Ishikawa (cell line): ENCODE measurements at regions not wholly inside any gene's neighbourhood (a gene's known extent, or its start where the extent isn't known, plus 50 kb on each side); places are given as distances from the start of the nearest gene placed in this dataset.

ENCODE experiments used
- CEBPB ChIP-seq: IDR thresholded peaks from 2 replicates; pipeline ENCODE4 v1.6.1; 2012
- CREB1 ChIP-seq: IDR thresholded peaks from 2 replicates; pipeline ENCODE4 v1.6.1; 2012; ENCODE audit warnings: low read depth
- EGR1 ChIP-seq: IDR thresholded peaks from 2 replicates; pipeline ENCODE4 v1.6.1; 2012
- EP300 ChIP-seq: IDR thresholded peaks from 2 replicates; pipeline ENCODE4 v1.6.1; 2012; ENCODE audit warnings: borderline replicate concordance
- FOXM1 ChIP-seq: IDR thresholded peaks from 2 replicates; pipeline ENCODE4 v1.6.1; 2012; ENCODE audit warnings: low read depth, borderline replicate concordance
- NFIC ChIP-seq: IDR thresholded peaks from 2 replicates; pipeline ENCODE4 v1.6.1; 2012
- RAD21 ChIP-seq: IDR thresholded peaks from 2 replicates; pipeline ENCODE4 v1.6.1; 2012; ENCODE audit warnings: low read depth
- TAF1 ChIP-seq: IDR thresholded peaks from 2 replicates; pipeline ENCODE4 v1.6.1; 2012; ENCODE audit warnings: low read depth, mild to moderate bottlenecking
- TCF12 ChIP-seq: IDR thresholded peaks from 2 replicates; pipeline ENCODE4 v1.6.1; 2012; ENCODE audit warnings: low read depth
- TEAD4 ChIP-seq: IDR thresholded peaks from 2 replicates; pipeline ENCODE4 v1.6.1; 2012
- YY1 ChIP-seq: IDR thresholded peaks from 2 replicates; pipeline ENCODE4 v1.6.1; 2012; ENCODE audit warnings: low read depth
- ZBTB7A ChIP-seq: IDR thresholded peaks from 2 replicates; pipeline ENCODE4 v1.6.1; 2012; ENCODE audit warnings: low read depth
- TF ChIP-seq, protein P1 (sequence below): IDR thresholded peaks from 2 replicates; pipeline ENCODE4 v1.6.1; 2012; ENCODE audit warnings: low read depth, mild to moderate bottlenecking
- TF ChIP-seq, protein P2 (sequence below): IDR thresholded peaks from 2 replicates; pipeline ENCODE4 v1.6.1; 2012
- TF ChIP-seq, protein P3 (sequence below): IDR thresholded peaks from 2 replicates; pipeline ENCODE4 v1.6.1; 2012

DNA sequence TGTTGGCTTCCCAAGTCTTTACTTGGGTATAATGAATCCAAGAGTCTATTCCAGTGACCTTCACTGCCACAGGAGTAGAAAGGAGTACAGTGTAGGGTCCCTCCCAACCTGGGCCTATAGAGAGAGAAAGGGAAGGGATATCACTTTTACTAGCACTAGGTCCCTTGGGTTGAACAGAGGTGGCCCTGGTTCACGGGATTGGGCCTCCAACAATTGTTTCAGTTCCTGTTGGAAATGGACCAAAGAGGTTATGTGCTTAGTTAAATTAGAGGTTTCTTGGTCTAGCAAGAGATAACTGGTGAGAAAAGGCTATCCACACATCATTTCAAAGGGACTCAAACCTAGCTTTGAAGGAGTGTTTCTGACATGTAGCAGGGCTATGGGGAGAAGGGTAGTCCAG, 57.1 kb upstream of the MED14 start:
- TF ChIP-seq EP300 (no peak), RAD21 (no peak), TEAD4 (no peak), FOXM1 (no peak), CEBPB (no peak), ZBTB7A (no peak), TCF12 (no peak), NFIC (no peak)
- TF ChIP-seq, protein P1, sequence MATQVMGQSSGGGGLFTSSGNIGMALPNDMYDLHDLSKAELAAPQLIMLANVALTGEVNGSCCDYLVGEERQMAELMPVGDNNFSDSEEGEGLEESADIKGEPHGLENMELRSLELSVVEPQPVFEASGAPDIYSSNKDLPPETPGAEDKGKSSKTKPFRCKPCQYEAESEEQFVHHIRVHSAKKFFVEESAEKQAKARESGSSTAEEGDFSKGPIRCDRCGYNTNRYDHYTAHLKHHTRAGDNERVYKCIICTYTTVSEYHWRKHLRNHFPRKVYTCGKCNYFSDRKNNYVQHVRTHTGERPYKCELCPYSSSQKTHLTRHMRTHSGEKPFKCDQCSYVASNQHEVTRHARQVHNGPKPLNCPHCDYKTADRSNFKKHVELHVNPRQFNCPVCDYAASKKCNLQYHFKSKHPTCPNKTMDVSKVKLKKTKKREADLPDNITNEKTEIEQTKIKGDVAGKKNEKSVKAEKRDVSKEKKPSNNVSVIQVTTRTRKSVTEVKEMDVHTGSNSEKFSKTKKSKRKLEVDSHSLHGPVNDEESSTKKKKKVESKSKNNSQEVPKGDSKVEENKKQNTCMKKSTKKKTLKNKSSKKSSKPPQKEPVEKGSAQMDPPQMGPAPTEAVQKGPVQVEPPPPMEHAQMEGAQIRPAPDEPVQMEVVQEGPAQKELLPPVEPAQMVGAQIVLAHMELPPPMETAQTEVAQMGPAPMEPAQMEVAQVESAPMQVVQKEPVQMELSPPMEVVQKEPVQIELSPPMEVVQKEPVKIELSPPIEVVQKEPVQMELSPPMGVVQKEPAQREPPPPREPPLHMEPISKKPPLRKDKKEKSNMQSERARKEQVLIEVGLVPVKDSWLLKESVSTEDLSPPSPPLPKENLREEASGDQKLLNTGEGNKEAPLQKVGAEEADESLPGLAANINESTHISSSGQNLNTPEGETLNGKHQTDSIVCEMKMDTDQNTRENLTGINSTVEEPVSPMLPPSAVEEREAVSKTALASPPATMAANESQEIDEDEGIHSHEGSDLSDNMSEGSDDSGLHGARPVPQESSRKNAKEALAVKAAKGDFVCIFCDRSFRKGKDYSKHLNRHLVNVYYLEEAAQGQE = no peak
- TF ChIP-seq, protein P2, sequence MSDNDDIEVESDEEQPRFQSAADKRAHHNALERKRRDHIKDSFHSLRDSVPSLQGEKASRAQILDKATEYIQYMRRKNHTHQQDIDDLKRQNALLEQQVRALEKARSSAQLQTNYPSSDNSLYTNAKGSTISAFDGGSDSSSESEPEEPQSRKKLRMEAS = no peak

DNA sequence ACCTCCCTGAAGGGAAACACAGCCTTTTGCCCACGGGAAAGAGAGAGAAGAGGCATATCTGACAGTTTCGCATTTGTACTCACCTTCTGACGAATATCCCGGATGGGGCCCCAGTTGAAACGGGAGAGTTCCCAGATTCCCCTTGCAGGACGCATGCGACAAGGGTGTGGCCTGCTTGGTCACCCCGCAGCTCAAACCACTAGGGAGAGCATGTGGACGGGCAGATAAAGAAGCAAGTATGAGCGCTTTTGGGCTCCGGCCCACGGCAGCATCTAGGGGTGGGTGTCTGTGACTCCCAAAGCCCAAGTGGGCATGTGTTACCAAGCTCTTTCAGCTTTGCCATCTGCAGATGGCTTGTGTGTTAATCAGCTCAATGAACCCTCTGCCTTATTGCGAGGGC, 70.1 kb upstream of the MED14 start:
- no peak for TF ChIP-seq EP300
- TF ChIP-seq, protein P3, sequence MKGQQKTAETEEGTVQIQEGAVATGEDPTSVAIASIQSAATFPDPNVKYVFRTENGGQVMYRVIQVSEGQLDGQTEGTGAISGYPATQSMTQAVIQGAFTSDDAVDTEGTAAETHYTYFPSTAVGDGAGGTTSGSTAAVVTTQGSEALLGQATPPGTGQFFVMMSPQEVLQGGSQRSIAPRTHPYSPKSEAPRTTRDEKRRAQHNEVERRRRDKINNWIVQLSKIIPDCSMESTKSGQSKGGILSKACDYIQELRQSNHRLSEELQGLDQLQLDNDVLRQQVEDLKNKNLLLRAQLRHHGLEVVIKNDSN = no peak
- no peak for TF ChIP-seq YY1
- no peak for TF ChIP-seq TEAD4
- TF ChIP-seq RAD21 = no peak
- no peak for TF ChIP-seq ZBTB7A
- TF ChIP-seq FOXM1 = no peak
- TF ChIP-seq TAF1 = no peak
- no peak for TF ChIP-seq CREB1
- TF ChIP-seq, protein P2 = no peak

DNA sequence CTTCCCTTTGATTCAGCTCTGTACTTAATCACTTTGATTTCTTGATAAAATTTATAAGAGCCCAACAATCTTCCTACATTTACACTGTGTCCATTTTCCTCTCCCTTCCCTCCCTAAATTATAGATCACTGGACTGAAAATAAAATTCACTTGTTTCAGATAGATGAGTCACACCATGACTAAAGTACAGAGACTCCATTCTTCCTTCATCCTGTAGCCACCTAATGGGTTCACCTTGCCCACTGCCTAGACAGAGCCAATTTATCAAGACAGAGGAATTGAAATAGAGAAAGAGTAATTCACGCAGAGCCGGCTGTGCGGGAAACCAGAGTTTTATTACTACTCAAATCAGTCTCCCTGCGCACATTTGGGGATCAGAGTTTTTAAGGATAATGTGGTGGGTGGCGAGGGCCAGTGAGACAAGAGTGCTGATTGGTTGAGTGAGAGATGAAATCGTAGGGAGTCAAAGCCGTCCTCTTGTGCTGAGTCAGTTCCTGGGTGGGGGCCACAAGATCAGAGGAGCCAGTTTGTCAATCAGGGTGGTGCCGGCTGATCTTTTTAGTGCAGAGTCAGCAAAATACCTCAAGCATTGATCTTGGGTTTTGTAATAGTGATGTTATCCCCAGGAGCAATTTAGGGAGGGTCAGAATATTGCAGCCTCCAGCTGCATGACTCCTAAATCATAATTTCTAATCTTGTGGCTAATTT, 71.3 kb upstream of the MED14 start:
- TF ChIP-seq ZBTB7A = no peak
- no peak for TF ChIP-seq CREB1
- TF ChIP-seq, protein P3 = no peak
- no peak for TF ChIP-seq TCF12
- no peak for TF ChIP-seq EP300
- TF ChIP-seq, protein P1 = no peak

DNA sequence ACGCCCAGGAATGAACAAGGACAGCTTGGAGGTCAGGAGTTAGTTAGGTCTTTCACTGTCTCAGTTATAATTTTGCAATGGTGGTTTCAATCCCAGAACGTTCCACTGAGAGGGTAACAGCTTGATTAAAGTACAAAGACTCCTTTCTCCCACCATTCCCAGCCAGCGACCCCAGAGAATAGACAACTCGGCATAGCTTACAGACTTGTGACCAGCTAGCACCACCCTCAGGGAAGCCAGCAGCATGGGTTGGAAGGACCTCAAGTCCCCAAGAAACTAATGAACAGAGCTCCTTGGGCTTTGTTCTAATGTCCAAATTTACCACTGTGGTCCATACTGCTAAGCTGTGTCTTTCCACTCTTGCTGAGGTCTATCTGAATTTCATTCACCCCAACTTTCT, 72.0 kb upstream of the MED14 start:
- TF ChIP-seq RAD21 (no peak), NFIC (no peak), CEBPB (no peak), TEAD4 (no peak)

DNA sequence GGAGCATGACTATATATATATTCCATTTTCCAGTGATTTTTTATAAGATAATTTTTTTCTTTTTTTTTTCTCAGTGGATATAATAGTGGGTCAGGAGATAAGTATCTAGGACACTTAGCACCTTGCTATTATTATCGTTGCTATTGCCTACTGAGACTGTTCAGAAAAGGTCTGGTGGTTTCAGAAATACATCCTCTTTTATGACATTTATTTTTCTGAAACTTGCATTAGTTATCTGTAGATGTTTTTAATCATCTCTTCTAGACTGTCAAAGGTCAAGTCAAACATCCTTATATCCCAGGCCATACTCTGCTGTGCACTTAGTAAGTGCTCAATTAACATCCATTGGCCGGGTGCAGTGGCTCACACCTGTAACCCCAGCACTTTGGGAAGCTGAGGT, 72.9 kb upstream of the MED14 start:
- TF ChIP-seq, protein P1 = no peak
- TF ChIP-seq TAF1 = no peak
- no peak for TF ChIP-seq RAD21
- no peak for TF ChIP-seq CEBPB
- TF ChIP-seq EP300 = no peak
- no peak for TF ChIP-seq TCF12
- TF ChIP-seq EGR1 = no peak
- no peak for TF ChIP-seq ZBTB7A
- no peak for TF ChIP-seq YY1
- TF ChIP-seq TEAD4 = no peak
- TF ChIP-seq FOXM1 = no peak
- TF ChIP-seq, protein P3 = no peak
- no peak for TF ChIP-seq NFIC
- TF ChIP-seq, protein P2 = no peak
- no peak for TF ChIP-seq CREB1
